PC-9 (cell line): ENCODE measurements at regions not wholly inside any gene's neighbourhood (a gene's known extent, or its start where the extent isn't known, plus 50 kb on each side); places are given as distances from the start of the nearest gene placed in this dataset.
A peak's percentile ranks its signal among the peaks of the same experiment; 100 is the strongest.

Source experiments
- BruUV-seq: library from RNA; stranded (reverse); fragments of 400-500 nt; replicated peaks from 2 replicates; lab custom pipeline; 2021; lab: Mats Ljungman, UMichigan
- CTCF ChIA-PET: fragments of 300-600 bp; sonication (Branson Sonifier 250); formaldehyde crosslinking; loops from one replicate; lab custom pipeline; 2022; ENCODE audit warnings: antibody characterized with exemption; lab: Charles Lee
- POLR2A ChIA-PET: fragments of 300-600 bp; sonication (Branson Sonifier 250); formaldehyde crosslinking; loops from one replicate; lab custom pipeline; 2022; ENCODE audit warnings: antibody characterized with exemption; ENCODE audit not compliant: unreplicated experiment; lab: Charles Lee
- DNase-seq, 2 experiments: peaks; one replicate each; pipeline versions ENCODE4 v3.0.0 to v3.0.0-alpha.2; 2015 to 2022; ENCODE audit warnings: mixed read lengths in 1 of 2
- H2AFZ ChIP-seq: fragments of 200-600 bp; sonication (generic); 2 replicates; pipeline ENCODE4 v1.8.1; 2017; ENCODE audit warnings: antibody characterized with exemption
- H3F3A ChIP-seq: fragments of 200-600 bp; sonication (generic); 2 replicates; pipeline ENCODE4 v1.8.1; 2017; ENCODE audit warnings: antibody characterized with exemption, mild to moderate bottlenecking, low read depth; ENCODE audit not compliant: insufficient read depth
- H3K27ac ChIP-seq: fragments of 200-600 bp; sonication (generic); 2 replicates; pipeline ENCODE4 v1.6.1; 2016; ENCODE audit warnings: mixed run types
- H3K27me3 ChIP-seq: fragments of 200-600 bp; sonication (generic); 2 replicates; pipeline ENCODE4 v1.6.1; 2016; ENCODE audit warnings: low read depth, mixed run types; ENCODE audit not compliant: insufficient read depth
- H3K36me3 ChIP-seq: fragments of 200-600 bp; sonication (generic); 2 replicates; pipeline ENCODE4 v1.6.1; 2016; ENCODE audit warnings: low read depth, mixed run types
- H3K4me1 ChIP-seq: fragments of 200-600 bp; sonication (generic); replicated peaks from 2 replicates; pipeline ENCODE4 v1.6.1; 2016; ENCODE audit warnings: mixed run types; ENCODE audit not compliant: insufficient read depth
- H3K4me2 ChIP-seq: fragments of 200-600 bp; sonication (generic); 2 replicates; pipeline ENCODE4 v1.6.1; 2017; ENCODE audit warnings: mixed run types
- H3K4me3 ChIP-seq: fragments of 200-600 bp; sonication (generic); 2 replicates; pipeline ENCODE4 v1.6.1; 2016; ENCODE audit warnings: mixed run types
- H3K79me2 ChIP-seq: fragments of 200-600 bp; sonication (generic); 2 replicates; pipeline ENCODE4 v1.6.1; 2017; ENCODE audit warnings: low read depth, mixed run types
- H3K9me2 ChIP-seq: fragments of 200-600 bp; sonication (generic); 2 replicates; pipeline ENCODE4 v1.8.1; 2017; ENCODE audit warnings: mild to moderate bottlenecking; ENCODE audit not compliant: insufficient read depth
- H3K9me3 ChIP-seq: fragments of 200-600 bp; sonication (generic); 2 replicates; pipeline ENCODE4 v1.8.1; 2016; ENCODE audit warnings: low read depth; ENCODE audit not compliant: insufficient read depth
- H4K20me1 ChIP-seq: fragments of 200-600 bp; sonication (generic); 2 replicates; pipeline ENCODE4 v1.8.1; 2017; ENCODE audit not compliant: insufficient read depth
- CTCF ChIP-seq: fragments of 200-600 bp; sonication (generic); conservative IDR thresholded peaks from 2 replicates; pipeline ENCODE4 v1.6.1; 2017; ENCODE audit warnings: mixed run types, antibody characterized with exemption, mild to moderate bottlenecking, moderate library complexity
- EZH2 ChIP-seq: fragments of 200-600 bp; sonication (generic); IDR thresholded peaks from 2 replicates; pipeline ENCODE4 v1.8.0; 2017; ENCODE audit warnings: antibody characterized with exemption, low read depth
- intact Hi-C: fragments of 100-400 bp; cut with micrococcal nuclease; formaldehyde crosslinking; loops from one replicate; pipeline ENCODE4 v1.10.0; 2022; ENCODE audit not compliant: unreplicated experiment

GRCh38 chr14:41280745-41281144 is 325.9 kb upstream of the LRFN5 start:
- no peak for DNase-seq
- POLR2A ChIA-PET, result no interaction called here
- no peak overlapping the region for H2AFZ ChIP-seq
- H3K27ac ChIP-seq, result no peak overlapping the region
- CTCF ChIA-PET, result no interaction called here
- TF ChIP-seq CTCF (peak; percentile 27; the same call in 1 of the 2 replicates), EZH2 (no peak)
- no TSS peak for BruUV-seq
- H3K4me2 ChIP-seq, result no peak overlapping the region
- H3K36me3 ChIP-seq, result no peaks in the 10 kb centered on the region
- no peaks in the 10 kb centered on the region for H3F3A ChIP-seq
- H4K20me1 ChIP-seq, result no peaks in the 10 kb centered on the region
- H3K4me1 ChIP-seq, result no peaks in the 10 kb centered on the region
- no peaks in the 10 kb centered on the region for H3K9me2 ChIP-seq
- no peak overlapping the region for H3K4me3 ChIP-seq
- no peaks in the 10 kb centered on the region for H3K27me3 ChIP-seq
- H3K79me2 ChIP-seq, result no peaks in the 10 kb centered on the region
- no peaks in the 10 kb centered on the region for H3K9me3 ChIP-seq
- intact Hi-C loops, result no loop called here

- POLR2A ChIA-PET, result no interaction called here
- no peaks in the 10 kb centered on the region for H3K9me2 ChIP-seq
- no peaks in the 10 kb centered on the region for H3K4me1 ChIP-seq
- H3K27me3 ChIP-seq, result no peaks in the 10 kb centered on the region
- H3K9me3 ChIP-seq, result no peaks in the 10 kb centered on the region
- intact Hi-C loops, result no loop called here
- no peaks in the 10 kb centered on the region for H4K20me1 ChIP-seq
- H3K27ac ChIP-seq, result no peak overlapping the region
- no peaks in the 10 kb centered on the region for H3F3A ChIP-seq
- no peak overlapping the region for H2AFZ ChIP-seq
- CTCF ChIA-PET, result no interaction called here
- TF ChIP-seq EZH2, result no peak
- TF ChIP-seq CTCF, result no peak
- no TSS peak for BruUV-seq
- DNase-seq, result no peak
- no peaks in the 10 kb centered on the region for H3K79me2 ChIP-seq
- H3K36me3 ChIP-seq, result no peaks in the 10 kb centered on the region
- no peak overlapping the region for H3K4me2 ChIP-seq
- H3K4me3 ChIP-seq, result no peak overlapping the region
Measured at GRCh38 chr14:41277450-41277849, 329.2 kb upstream of the LRFN5 start.

GRCh38 chr14:41257476-41257875 is 349.2 kb upstream of the LRFN5 start:
- CTCF ChIA-PET, result no interaction called here
- H3K27me3 ChIP-seq, result no peaks in the 10 kb centered on the region
- H3K4me1 ChIP-seq, result no peaks in the 10 kb centered on the region
- no peak for DNase-seq
- no peaks in the 10 kb centered on the region for H3F3A ChIP-seq
- H3K36me3 ChIP-seq, result no peaks in the 10 kb centered on the region
- intact Hi-C loops, result no loop called here
- H3K9me3 ChIP-seq, result no peaks in the 10 kb centered on the region
- no TSS peak for BruUV-seq
- no peak overlapping the region for H3K4me2 ChIP-seq
- H4K20me1 ChIP-seq, result no peaks in the 10 kb centered on the region
- no peak overlapping the region for H3K27ac ChIP-seq
- TF ChIP-seq CTCF (no peak), EZH2 (no peak)
- no peak overlapping the region for H2AFZ ChIP-seq
- no peaks in the 10 kb centered on the region for H3K9me2 ChIP-seq
- H3K79me2 ChIP-seq, result no peaks in the 10 kb centered on the region
- H3K4me3 ChIP-seq, result no peak overlapping the region
- POLR2A ChIA-PET, result no interaction called here
